ENCODE measurements at regions not wholly inside any gene's neighbourhood (a gene's known extent, or its start where the extent isn't known, plus 50 kb on each side); places are given as distances from the start of the nearest gene placed in this dataset.

DNA sequence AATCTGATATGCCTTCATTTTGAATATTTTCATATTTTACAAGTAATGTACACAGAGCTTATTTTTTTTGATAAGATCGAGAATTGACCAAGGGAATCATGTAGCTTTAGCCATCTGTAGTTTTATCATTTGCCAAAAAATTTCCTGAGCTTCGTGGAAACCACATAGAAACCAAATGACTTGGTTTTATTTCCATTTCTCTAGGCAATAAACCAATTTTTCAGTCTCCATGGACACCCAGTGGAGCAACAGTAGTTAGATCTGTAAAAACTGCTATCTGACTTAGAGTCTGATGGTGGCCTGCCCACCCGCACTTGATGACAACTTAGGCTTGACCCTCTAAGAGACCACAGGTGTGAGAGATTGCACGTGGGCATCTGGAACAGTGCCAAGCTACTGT lies 127.8 kb upstream of the CDK6 start:
- DNase-seq (ENCODE audit: low read depth in 2 of 2) = no peak
- H3K4me3 ChIP-seq (replicated peaks in 1 of 2; ENCODE audit: low read depth in 2 of 2, low read length in 2 of 2) = no peak overlapping the region
- no peak for TF ChIP-seq CTCF (IDR thresholded peaks at IDR 0.05; ENCODE audit: low read depth, low read length)

DNA sequence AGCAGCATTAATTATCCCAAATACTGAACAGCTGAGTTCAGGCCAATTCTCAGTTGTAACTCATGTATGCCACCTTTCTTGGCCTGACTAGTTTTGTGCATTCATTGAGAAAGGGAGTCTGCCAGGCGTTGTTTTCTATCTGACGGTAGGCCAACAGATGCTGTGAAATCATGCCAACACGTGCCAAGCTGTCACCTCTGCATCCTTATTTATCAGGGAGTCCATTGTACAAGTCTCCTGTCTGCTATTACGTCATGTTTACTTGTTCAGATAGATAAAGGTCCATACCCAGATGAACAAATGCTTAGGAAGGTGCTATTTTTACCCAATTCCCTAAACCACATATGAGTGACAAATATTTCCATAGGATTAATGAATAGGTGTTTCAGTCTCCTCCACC lies 127.2 kb upstream of the CDK6 start:
- no peak overlapping the region for H3K4me3 ChIP-seq (replicated peaks in 1 of 2; ENCODE audit: low read depth in 2 of 2, low read length in 2 of 2)
- TF ChIP-seq CTCF (IDR thresholded peaks at IDR 0.05; ENCODE audit: low read depth, low read length) = no peak
- no peak for DNase-seq (ENCODE audit: low read depth in 2 of 2)

DNA sequence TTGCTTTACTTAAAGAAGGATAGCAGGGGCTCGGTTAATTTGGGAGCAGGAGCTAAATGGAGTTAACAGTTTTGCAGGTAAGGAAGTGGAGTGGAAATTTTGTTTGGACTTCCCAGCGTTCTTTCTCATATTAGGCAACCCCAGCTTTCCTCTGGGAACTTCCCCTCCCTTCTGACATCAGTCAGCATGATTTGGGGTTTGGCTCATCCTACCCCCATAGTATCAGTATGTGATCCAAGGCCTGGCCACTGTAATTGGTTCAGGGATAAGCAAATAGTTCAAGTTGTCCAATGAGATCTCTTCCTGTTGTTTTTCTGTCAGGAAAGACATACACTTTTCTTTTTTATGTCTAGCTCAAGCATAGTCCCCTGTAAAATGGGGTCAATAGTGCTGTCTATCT lies 125.6 kb upstream of the CDK6 start:
- DNase-seq (ENCODE audit: low read depth in 2 of 2) = no peak
- no peak overlapping the region for H3K4me3 ChIP-seq (replicated peaks in 1 of 2; ENCODE audit: low read depth in 2 of 2, low read length in 2 of 2)
- no peak for TF ChIP-seq CTCF (IDR thresholded peaks at IDR 0.05; ENCODE audit: low read depth, low read length)

GRCh38 chr7:92956575-92956974 lies 120.2 kb upstream of the CDK6 start:
- TF ChIP-seq CTCF (IDR thresholded peaks at IDR 0.05; ENCODE audit: low read depth, low read length) = no peak
- no peak overlapping the region for H3K4me3 ChIP-seq (replicated peaks in 1 of 2; ENCODE audit: low read depth in 2 of 2, low read length in 2 of 2)
- DNase-seq (ENCODE audit: low read depth in 2 of 2) = no peak

- no peak for DNase-seq (ENCODE audit: low read depth in 2 of 2)
- no peak for TF ChIP-seq CTCF (IDR thresholded peaks at IDR 0.05; ENCODE audit: low read depth, low read length)
- H3K4me3 ChIP-seq (replicated peaks in 1 of 2; ENCODE audit: low read depth in 2 of 2, low read length in 2 of 2) = no peak overlapping the region
These were observed 118.7 kb upstream of the CDK6 start for GRCh38 chr7:92955081-92955480.

- no peak for TF ChIP-seq CTCF (IDR thresholded peaks at IDR 0.05; ENCODE audit: low read depth, low read length)
- DNase-seq (ENCODE audit: low read depth in 2 of 2) = no peak
- no peak overlapping the region for H3K4me3 ChIP-seq (replicated peaks in 1 of 2; ENCODE audit: low read depth in 2 of 2, low read length in 2 of 2)
These were observed 117.3 kb upstream of the CDK6 start for GRCh38 chr7:92953657-92954056.

DNA sequence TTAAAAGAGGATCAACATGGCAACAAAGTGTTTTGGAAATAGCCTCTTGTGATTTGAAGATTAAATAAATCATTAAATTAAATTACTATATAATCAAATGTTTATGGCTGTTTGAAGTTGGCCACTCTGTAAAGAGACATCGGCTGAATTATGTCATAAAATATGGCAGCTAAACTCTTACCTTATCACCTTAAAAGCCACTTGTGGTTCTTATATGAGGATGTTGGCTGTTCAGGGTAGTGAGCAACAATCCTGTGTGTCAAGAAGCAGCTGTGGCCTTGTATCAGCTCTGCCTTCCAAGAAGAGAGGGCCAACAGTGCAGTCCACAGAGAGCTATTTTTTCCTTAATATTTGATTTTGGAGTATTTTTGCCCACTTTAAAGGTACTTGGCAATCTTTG lies 113.4 kb upstream of the CDK6 start:
- H3K4me3 ChIP-seq (replicated peaks in 1 of 2; ENCODE audit: low read depth in 2 of 2, low read length in 2 of 2) = no peak overlapping the region
- TF ChIP-seq CTCF (IDR thresholded peaks at IDR 0.05; ENCODE audit: low read depth, low read length) = no peak
- no peak for DNase-seq (ENCODE audit: low read depth in 2 of 2)

Data from cardiac fibroblast (primary cell).